ENCODE measurements at regions not wholly inside any gene's neighbourhood (a gene's known extent, or its start where the extent isn't known, plus 50 kb on each side); places are given as distances from the start of the nearest gene placed in this dataset.
"Not testable (repeated sequence)": the region's sequence is repeated elsewhere in the genome, so short reads cannot be mapped to it uniquely, and the experiment has no call there.

DNA sequence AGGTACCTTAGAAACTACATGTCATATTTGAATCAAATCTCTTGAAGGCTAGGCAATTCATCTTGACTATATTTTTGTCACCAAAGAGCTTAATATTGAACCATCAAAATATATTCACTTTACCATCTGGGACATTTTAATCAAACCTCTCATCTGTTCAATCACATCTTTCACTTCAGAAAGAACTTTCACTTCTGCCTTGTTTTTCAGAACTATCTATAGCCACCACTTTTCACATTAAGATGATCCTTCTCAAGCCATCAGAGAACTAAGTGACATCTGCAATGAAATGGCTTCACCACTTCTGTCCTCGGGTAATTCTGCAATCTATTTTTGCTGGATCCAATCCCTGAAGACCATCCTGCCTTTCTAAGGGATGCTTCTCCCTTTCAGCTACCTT is 57.8 kb downstream of the OR2B2 start:
- no peak for DNase-seq (ENCODE audit: low spot score)

DNA sequence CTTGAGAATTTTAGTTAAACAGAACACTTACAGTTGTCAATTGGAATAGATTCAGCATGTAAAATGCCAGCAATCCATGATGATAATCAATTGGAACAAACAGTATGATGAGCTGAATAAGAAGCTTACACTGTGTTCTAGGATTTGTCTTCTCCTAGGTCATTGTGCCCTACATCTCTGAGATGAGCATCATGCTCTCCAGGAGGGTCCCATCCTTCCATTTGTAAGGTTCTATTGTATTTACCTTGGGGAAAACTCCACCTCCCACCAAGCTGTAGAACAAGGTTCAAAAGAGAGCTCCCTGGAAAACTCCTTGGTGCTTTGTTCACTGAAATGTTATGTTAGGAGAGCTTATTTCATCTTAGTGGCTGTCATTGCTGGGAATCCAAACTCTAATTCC is 60.8 kb downstream of the OR2B2 start:
- DNase-seq (ENCODE audit: low spot score) = no peak

DNA sequence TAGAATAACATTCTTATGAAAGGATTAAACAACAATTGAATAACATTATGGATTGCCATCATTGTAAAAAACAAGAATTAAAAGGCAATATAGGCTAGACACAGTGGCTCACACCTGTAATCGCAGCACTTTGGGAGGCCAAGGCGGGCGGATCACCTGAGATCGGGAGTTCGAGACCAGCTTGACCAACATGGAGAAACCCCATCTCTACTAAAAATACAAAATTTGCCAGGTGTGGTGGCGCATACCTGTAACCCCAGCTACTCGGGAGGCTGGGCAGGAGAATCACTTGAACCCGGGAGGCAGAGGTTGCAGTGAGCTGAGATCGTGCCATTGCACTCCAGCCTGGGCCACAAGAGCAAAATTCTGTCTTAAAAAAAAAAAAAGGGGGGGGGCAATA is 63.2 kb downstream of the OR2B2 start:
- not testable (repeated sequence) for DNase-seq (ENCODE audit: low spot score)

DNA sequence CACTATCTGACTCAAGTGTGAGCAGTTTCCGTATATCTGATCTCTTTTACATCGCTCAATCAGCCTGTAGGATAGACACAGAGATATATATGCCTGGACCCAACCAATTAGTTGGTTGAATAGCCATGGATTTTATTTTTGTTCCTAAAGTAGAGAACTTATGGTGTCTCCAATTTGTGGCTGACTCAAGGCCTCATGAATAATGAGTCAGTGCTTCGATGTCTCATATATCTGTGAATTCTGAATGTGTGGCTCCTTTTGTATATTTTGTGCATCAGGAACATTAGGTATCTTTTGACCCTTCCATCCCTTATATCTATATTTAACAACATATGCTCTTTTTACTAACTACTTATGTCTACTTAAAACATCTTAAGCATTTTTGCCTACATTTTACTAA is 64.5 kb downstream of the OR2B2 start:
- DNase-seq (ENCODE audit: low spot score) = no peak

DNA sequence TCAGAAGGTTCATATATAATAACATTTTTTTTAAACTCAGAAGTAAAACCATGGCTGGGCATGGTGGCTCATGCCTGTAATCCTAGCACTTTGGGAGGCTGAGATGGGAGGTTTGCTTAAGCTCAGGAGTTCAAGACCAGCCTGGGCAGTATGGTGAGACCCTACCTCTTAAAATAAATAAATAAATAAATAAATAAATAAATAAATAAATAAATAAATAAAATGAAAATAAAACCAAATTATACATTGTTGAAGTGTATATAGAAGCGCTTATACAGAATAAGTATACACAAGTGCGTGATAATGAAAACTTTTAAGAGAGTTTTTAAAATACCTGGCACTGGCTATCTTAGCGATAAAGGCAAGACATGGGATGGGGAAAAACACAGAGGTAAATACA is 71.6 kb downstream of the OR2B2 start:
- DNase-seq (ENCODE audit: low spot score) = no peak

DNA sequence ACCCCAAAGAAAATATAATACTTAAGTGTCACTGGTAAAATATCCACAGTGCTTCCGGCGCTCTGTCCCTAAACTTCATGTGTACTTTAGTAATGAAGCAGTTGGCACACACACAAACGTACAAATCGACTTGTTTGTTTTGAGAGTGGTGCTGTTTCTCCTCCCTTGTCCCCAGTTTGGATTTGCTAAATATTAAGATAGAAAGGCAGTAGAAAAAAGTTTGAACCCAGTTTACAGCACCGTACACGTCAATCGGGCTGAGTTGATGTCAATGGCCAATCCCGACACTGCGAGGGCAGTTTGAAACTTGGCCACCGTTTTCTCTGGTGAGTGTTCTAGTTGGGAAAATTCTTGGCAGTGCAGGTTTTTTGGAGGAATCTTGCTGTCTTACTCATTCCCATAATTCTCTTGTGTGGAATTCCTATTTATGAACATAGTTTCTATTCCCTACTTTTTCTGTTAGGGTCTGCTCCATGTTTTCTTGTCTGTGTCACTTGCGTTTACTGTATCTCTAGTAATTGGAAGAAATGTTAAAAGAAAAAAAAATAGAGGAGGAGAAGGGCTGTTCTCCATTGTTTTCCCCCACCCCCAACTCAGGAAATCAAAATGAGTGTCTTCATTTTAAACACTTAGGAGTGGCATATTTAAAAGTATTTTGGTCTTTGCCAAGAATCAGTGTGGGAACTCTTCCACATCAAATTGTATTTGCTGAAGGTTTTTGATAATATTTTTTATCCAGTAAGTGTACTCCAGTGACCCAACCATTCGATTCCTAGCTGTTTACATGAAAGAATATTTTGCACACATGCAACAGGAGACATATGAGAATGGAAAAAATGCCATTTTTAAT is 72.3 kb downstream of the OR2B2 start:
- DNase-seq (ENCODE audit: low spot score) = peak; percentile 68

DNA sequence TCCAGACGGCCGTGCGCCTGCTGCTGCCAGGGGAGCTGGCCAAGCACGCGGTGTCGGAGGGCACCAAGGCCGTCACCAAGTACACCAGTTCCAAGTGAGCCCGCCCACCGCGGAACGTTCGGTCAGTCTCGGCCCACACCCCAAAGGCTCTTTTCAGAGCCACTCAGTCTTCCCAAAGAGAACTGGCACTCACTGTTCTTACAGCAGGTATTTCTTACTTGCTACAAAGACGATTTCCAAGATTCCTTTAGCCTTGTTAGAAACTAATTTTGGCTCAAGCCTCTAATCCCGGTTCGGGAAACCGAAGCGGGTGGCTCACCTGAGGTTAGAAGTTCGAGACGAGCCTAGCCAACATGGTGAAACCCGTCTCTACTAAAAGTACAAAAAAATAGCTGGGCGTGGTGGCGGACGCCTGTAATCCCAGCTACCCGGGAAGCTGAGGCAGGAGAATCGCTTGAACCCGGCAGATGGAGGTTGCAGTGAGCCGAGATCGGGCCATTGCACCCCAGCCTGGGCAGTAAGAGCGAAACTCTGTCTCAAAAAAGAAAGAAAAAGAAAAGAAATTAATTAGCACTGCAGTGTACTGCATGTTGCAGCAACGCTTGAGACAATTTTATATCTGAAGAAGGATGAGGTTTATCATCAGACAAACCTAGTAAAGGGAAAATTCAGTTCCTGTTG is 73.1 kb downstream of the OR2B2 start:
- peak; percentile 50 for DNase-seq (ENCODE audit: low spot score)

DNA sequence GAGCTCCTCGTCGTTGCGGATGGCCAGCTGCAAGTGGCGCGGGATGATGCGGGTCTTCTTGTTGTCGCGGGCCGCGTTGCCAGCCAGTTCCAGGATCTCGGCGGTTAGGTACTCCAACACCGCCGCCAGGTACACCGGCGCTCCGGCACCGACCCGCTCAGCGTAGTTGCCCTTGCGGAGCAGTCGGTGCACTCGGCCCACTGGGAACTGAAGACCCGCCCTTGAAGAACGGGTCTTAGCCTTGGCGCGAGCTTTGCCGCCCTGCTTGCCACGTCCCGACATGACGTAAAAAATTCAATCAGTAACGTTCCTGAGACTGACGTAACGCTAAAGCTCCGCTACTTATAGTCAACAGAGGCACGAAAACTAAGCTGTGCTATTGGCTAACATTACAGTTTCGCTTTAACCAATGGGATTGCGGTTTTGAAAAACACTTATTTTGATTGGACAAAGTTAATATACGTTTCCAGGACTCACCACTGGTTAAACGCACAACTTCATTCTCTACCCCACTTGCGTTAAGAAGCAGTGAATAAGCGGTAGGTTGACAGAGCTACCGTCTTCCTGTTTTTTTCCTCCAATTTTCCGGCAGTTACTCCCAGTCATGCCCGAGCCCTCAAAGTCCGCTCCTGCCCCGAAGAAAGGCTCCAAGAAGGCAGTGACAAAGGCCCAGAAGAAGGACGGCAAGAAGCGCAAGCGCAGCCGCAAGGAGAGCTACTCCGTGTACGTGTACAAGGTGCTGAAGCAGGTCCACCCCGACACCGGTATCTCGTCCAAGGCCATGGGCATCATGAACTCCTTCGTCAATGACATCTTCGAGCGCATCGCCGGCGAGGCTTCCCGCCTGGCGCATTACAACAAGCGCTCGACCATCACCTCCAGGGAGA is 73.9 kb downstream of the OR2B2 start:
- peak; percentile 98 for DNase-seq (ENCODE audit: low spot score)

DNA sequence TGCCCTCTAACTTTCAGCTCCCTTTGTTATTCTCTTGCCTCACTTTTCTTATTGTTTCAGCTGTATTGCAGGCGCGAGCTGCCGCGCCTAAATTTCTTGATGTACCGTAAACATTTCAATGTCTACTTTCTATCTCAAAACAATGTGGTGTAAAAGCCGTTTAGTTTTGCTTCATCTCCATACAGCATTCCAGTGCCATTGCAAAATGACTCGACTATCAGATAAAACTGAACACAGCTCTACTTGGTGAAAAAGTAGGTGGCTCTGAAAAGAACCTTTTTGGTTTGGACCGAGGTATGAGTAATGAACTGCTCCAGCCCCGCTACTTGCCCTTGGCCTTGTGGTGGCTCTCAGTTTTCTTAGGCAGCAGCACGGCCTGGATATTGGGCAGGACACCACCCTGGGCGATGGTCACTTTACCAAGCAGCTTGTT is 74.6 kb downstream of the OR2B2 start:
- peak; percentile 67 for DNase-seq (ENCODE audit: low spot score)

DNA sequence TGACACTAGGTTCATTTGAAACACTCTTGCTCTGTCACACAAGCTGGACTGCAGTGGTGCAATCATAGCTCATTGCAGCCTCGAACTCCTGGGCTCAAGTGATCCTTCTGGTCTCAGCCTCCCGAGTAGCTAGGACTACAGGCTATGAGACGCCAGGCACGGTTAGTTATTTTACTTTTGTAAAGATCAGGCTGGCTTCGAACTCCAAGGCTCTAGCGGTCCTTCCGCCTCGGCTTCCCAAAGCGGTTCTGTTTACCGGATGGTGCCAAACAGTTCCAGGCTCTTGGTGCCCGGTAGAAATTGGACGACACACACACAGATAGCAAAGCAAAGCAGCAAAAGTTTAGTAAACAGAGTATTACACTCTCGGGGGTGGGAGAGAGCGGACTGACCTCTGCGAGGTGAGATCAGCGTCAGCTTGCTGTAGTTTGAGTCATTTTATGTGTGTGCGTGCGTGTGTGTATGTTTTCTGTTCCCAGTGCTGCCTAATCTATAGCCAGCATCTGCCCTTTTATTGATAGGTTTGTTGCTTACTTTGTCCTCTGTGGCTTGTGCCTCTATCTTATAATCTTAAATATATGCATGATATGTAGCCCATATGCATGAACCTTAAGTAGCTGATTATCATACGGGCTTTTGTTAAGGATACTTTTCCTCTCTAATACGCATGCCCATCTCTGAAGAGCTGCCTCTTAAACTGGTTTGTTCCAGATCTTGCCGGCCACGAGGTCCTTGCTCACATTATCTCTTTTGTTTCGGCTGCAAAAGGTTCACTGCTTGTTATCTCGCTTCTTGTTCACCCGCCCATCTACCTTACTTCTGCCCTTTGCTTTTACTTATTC is 75.2 kb downstream of the OR2B2 start:
- peak; percentile 77 for DNase-seq (ENCODE audit: low spot score)

DNA sequence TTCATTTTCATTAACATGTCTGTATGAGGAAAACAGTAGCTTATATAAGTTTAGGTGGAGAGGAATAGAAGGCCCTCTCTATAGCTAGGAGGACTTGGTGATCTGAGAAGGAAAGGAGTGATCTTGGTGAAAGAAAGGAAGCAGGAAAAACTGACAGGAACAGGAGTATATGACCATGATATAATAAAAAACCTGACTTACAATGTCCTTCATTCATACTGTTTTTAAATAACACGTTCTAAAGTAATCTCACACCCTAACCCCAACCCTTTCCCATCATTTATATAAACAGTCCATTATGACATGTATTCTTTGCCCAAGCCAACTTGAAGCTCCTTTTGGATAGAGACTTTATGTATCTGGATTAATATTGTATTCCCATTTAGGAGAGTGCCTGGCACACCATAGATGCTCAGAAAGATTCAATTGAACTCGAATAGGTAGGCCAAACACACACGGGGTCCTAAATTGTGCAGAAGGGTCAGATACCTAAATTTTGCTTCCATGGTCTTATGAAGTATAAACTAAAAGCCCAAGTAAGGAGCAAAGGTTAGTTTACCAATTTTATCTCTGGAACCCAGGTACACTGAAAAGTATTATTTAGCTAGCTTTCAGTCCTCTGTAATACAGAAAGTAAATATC is 75.9 kb downstream of the OR2B2 start:
- no peak for DNase-seq (ENCODE audit: low spot score)

DNA sequence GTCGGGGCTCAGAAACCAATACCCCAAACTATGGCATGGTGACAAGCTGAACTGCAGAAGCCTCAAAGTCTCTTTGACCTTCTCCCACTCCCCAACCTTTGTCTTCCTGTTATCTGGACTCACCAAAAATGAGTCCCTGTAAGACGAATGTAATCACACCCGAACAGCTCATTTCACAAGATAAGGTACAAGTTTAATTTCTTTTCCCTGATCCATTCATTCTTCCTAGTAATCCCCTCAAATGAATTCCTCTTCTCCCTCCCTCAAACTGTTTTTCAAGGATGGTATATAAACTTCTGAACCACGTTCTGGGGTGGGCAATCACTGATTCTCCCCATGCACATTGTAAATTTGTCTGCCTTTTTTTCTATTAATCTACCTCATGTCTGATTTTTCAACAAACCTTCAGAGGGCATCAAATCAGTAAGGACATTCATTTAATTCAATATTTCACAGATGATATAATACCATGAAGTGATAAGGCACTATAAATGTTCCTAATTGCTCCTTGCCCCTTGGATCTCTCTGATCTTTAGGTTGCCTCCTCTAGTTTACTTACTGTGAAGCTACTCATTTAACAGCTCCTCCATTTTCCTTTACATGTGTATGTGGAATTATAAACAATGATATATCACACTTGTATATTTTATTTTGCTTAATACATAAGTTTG is 77.2 kb downstream of the OR2B2 start:
- peak; percentile 56 for DNase-seq (ENCODE audit: low spot score)

DNA sequence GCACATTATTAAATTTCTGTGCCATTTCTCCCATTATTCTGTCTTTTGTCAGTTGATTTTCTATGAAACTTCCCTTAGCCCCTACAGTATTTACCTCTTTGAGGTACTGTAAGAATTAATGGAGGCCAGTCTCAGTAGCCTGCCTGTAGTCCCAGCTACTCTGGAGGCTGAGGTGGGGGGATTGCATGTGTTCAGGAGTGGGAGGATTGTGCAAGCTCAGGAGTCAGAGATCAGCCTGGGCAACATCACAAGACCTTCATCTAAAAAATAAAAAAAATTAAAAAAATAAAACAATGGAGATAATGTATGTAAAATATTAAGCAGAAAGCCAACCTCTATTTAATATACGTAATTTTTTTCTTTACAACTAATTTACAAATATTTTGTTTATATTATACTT is 77.8 kb downstream of the OR2B2 start:
- no peak for DNase-seq (ENCODE audit: low spot score)

DNA sequence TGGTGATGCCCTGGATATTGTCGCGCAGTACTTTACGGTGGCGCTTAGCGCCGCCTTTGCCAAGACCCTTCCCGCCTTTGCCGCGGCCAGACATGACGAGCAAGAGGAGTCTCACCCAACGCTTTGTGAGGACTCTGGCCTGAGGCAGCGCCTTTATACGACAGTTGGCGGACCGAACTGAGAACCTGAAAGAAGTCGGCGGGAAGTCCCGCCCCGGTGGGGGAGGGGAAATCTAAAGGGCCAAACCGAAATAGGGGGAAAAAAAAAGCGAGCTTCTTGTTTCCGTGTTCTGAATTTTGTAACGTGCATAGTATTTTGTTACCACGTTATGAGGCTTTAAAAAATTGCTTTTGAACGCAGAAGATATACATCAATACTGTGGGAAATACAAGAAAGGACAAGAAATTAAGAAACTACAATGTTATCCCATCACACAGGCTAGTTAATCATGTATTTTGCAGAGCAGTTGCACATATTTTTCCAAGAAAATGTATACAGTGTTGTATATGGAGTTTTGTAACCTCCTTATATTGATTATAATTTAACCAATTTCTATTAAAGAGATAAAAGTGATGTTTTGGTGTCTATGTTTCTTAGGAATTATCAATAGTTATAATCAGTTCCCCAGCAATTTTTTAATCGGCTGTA is 80.6 kb downstream of the OR2B2 start:
- DNase-seq (ENCODE audit: low spot score) = peak; percentile 68

DNA sequence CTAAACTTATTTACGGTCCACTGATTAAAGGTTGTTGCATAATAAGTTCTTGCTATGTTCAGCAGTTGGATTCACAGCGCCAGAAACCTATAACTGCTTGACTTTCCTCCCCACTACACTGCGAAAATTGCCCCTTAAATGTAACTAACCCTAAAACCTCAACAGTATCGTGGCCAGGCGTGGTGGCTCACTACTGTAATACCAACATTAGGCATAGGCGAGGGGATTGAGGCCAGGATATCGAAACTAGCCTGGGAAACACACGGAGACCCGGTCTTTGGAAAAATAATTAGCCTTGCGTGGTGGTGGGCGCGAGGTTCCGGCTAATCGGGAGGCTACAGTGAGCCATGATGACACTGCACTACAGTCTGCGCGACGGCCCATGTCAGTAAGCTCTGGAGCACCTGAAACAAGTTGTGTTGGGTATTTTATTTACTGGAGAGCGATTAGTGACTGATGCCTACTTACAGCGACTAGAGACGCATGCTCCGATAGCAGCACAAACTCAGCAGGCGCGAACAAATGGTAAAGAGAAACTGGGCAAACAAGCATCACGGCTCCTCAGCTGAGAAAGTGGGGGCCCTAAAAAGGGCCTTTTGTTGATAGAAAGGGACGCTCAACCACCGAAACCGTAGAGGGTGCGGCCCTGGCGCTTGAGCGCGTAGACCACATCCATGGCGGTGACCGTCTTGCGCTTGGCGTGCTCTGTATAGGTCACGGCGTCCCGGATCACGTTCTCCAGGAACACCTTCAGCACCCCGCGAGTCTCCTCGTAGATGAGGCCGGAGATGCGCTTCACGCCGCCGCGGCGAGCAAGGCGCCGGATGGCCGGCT is 81.4 kb downstream of the OR2B2 start:
- peak; percentile 67 for DNase-seq (ENCODE audit: low spot score)

DNA sequence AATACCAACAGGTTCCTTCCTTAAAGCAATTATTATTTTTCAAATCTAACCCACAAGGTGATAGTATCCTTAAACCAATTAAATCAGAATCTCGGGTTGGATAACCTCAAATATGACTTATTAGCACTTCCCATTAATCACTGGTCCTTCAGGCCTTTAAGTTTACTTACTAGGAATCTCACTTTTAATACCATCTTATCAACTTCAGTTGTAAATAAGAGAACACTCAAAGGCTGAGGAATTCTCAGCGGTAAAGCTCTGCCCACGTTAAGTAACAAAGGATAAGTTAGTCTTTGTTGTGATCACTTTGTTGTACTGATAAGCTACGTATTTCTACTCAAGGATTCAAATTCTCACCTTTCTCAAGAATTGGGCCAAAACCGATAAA is 82.0 kb downstream of the OR2B2 start:
- no peak for DNase-seq (ENCODE audit: low spot score)

DNA sequence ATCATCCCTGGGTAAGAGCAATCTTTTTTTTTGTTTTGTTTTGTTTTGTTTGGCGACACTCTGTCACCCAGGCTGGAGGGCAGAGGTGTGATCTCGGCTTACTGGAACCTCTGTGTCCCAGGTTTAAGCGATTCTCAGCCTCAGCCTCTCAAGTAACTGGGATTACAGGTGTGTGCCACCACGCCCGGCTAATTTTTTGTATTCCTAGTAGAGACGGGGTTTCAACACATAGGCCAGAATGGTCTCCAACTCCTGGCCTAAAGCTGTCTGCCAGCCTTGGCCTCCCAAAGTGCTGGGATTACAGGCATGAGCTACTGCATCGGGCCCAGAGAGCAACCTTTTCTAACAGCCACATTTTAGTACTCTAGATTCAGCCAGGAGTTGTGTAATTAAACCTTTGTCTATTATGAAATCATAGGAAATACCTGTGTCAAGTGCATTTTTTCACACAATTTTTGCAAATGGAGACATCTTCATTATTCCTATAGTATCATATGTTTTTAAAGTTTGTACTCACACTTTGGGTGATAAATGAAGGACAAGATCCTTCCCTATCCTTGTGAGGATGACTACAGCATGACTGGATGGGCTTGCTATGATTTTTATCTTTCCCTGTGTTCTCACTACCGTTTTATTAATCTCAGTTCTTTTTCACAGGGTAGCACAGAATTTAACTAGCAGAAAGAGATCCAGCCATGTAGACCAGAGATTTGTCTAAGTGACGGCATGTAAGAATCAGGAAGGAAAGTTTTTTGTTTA is 82.6 kb downstream of the OR2B2 start:
- no peak for DNase-seq (ENCODE audit: low spot score)

DNA sequence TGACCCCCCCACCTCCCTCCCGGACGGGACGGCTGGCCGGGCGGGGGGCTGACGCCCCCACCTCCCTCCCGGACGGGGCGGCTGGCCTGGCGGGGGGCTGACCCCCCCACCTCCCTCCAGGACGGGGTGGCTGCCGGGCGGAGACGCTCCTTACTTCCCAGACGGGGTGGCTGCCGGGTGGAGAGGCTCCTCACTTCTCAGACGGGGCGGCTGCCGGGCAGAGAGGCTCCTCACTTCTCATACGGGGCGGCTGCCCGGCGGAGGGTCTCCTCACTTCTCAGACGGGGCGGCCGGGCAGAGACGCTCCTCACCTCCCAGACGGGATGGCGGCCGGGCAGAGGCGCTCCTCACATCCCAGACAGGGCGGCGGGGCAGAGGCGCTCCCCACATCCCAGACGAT is 84.7 kb downstream of the OR2B2 start:
- not testable (repeated sequence) for DNase-seq (ENCODE audit: low spot score)

All from hematopoietic multipotent progenitor cell treated with erythropoietin and hydrocortisone succinate and interleukin-3 and kit ligand, for 15 days (in vitro differentiated cells).